Hepatocyte (in vitro differentiated cells): ENCODE measurements at regions not wholly inside any gene's neighbourhood (a gene's known extent, or its start where the extent isn't known, plus 50 kb on each side); places are given as distances from the start of the nearest gene placed in this dataset.

Experiments used
- DNase-seq: peaks from one replicate; pipeline ENCODE4 v3.0.0-alpha.2; 2016; ENCODE audit warnings: low spot score
- H2AFZ ChIP-seq: fragments of 200-600 bp; sonication (generic); 2 replicates; pipeline ENCODE4 v1.6.0; 2016; ENCODE audit warnings: antibody characterized with exemption, mild to moderate bottlenecking
- H3K27ac ChIP-seq: fragments of 200-600 bp; sonication (generic); 2 replicates; pipeline ENCODE4 v1.5.1; 2016; ENCODE audit warnings: mild to moderate bottlenecking
- H3K27me3 ChIP-seq: fragments of 200-600 bp; sonication (generic); 2 replicates; pipeline ENCODE4 v1.6.1; 2016
- H3K36me3 ChIP-seq: fragments of 200-600 bp; sonication (generic); replicated peaks from 2 replicates; pipeline ENCODE4 v1.5.1; 2016; ENCODE audit warnings: low read depth; ENCODE audit not compliant: insufficient read depth
- H3K4me1 ChIP-seq: fragments of 200-600 bp; sonication (generic); 2 replicates; pipeline ENCODE4 v1.5.1; 2016; ENCODE audit warnings: mild to moderate bottlenecking, moderate library complexity; ENCODE audit not compliant: insufficient read depth
- H3K4me2 ChIP-seq: fragments of 200-600 bp; sonication (generic); 2 replicates; pipeline ENCODE4 v1.6.0; 2016
- H3K4me3 ChIP-seq: fragments of 200-600 bp; sonication (generic); 2 replicates; pipeline ENCODE4 v1.5.1; 2016; ENCODE audit warnings: mild to moderate bottlenecking
- H3K79me2 ChIP-seq: fragments of 200-600 bp; sonication (generic); 2 replicates; pipeline ENCODE4 v1.6.0; 2017; ENCODE audit warnings: mild to moderate bottlenecking
- H3K9me2 ChIP-seq: fragments of 200-600 bp; sonication (generic); replicated peaks from 2 replicates; pipeline ENCODE4 v1.6.0; 2017; ENCODE audit warnings: mild to moderate bottlenecking; ENCODE audit not compliant: insufficient read depth
- H3K9me3 ChIP-seq: fragments of 200-600 bp; sonication (generic); 2 replicates; pipeline ENCODE4 v1.5.1; 2016; ENCODE audit warnings: low read depth, mild to moderate bottlenecking
- H4K20me1 ChIP-seq: fragments of 200-600 bp; sonication (generic); 2 replicates; pipeline ENCODE4 v1.6.0; 2016; ENCODE audit warnings: mild to moderate bottlenecking; ENCODE audit not compliant: insufficient read depth, poor library complexity, severe bottlenecking
- EZH2 ChIP-seq: fragments of 200-600 bp; sonication (generic); IDR thresholded peaks from 2 replicates; pipeline ENCODE4 v1.6.1; 2016; ENCODE audit warnings: antibody characterized with exemption, mild to moderate bottlenecking, borderline replicate concordance
- EZH2phosphoT487 ChIP-seq: fragments of 200-600 bp; sonication (generic); IDR thresholded peaks from one replicate; pipeline ENCODE4 v1.6.1; 2018; ENCODE audit warnings: antibody characterized with exemption, mild to moderate bottlenecking, low read depth, moderate library complexity; ENCODE audit not compliant: unreplicated experiment, severe bottlenecking
- WGBS: methylation state at CpG from one replicate; pipeline ENCODE4 v1.1.6; 2016; ENCODE audit warnings: low lambda C conversion rate; ENCODE audit errors: missing lambda C conversion rate; 5-methylcytosine and 5-hydroxymethylcytosine counted together
- TF ChIP-seq, protein P1 (sequence below): fragments of 200-600 bp; sonication (generic); IDR thresholded peaks from 2 replicates; pipeline ENCODE4 v1.5.1; 2016; ENCODE audit warnings: antibody characterized with exemption, mild to moderate bottlenecking; ENCODE audit not compliant: poor library complexity

DNA sequence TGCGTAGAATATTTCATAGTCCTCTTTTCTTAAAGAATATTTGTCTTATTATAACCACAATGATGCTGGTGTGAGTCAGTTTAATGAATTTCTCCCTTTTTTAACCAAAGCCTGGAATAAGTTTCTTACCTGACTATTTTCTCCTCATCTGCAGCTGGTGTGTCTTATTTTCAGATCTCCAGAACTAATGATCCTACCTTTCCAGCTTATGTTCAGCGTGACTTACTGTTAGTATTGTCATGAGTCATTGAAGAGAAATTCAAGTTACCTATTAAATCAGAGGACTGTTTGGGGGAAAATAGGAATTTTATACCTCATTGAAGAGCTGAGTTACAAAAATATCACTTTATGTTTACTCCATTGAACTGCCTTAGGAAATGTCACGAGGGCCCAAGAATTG, 482.1 kb downstream of the RWDD3 start:
- Histone ChIP-seq H3K79me2 (no peaks in the 10 kb centered on the region), H3K27ac (no peak overlapping the region), H2AFZ (no peak overlapping the region), H3K9me3 (no peaks in the 10 kb centered on the region), H3K4me2 (no peak overlapping the region), H3K27me3 (no peaks in the 10 kb centered on the region), H3K9me2 (no peaks in the 10 kb centered on the region), H3K4me1 (no peaks in the 10 kb centered on the region), H3K36me3 (no peaks in the 10 kb centered on the region), H3K4me3 (no peak overlapping the region), H4K20me1 (no peaks in the 10 kb centered on the region)
- WGBS, result 89% methylated on average over 3 of the region's 3 CpGs
- TF ChIP-seq, protein P1, sequence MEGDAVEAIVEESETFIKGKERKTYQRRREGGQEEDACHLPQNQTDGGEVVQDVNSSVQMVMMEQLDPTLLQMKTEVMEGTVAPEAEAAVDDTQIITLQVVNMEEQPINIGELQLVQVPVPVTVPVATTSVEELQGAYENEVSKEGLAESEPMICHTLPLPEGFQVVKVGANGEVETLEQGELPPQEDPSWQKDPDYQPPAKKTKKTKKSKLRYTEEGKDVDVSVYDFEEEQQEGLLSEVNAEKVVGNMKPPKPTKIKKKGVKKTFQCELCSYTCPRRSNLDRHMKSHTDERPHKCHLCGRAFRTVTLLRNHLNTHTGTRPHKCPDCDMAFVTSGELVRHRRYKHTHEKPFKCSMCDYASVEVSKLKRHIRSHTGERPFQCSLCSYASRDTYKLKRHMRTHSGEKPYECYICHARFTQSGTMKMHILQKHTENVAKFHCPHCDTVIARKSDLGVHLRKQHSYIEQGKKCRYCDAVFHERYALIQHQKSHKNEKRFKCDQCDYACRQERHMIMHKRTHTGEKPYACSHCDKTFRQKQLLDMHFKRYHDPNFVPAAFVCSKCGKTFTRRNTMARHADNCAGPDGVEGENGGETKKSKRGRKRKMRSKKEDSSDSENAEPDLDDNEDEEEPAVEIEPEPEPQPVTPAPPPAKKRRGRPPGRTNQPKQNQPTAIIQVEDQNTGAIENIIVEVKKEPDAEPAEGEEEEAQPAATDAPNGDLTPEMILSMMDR, result no peak
- TF ChIP-seq EZH2phosphoT487 (no peak), EZH2 (no peak)
- no peak for DNase-seq

DNA sequence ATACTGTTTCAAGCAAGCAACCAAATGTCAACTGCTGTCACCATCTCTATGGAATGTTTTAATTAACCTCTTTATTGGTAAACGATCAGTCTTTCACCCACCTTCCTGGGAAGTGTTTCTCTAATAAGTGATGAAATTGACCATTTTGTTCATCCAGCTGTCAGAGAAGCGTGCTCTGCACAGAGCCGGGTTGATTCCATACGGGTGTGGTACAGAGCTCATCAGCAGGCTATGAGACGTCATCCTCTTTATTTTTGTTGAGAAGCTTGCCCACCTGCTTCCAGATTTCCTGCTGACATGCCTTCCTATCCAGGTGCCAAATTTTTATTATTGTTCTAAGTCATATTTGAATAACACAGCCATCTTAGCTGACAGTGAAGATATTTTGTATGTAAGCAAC, 482.5 kb downstream of the RWDD3 start:
- Histone ChIP-seq H3K36me3 (no peaks in the 10 kb centered on the region), H3K9me3 (no peaks in the 10 kb centered on the region), H4K20me1 (no peaks in the 10 kb centered on the region), H3K4me3 (no peak overlapping the region), H3K27me3 (no peaks in the 10 kb centered on the region), H3K4me1 (no peaks in the 10 kb centered on the region), H3K4me2 (no peak overlapping the region), H3K27ac (no peak overlapping the region), H3K9me2 (no peaks in the 10 kb centered on the region), H3K79me2 (no peaks in the 10 kb centered on the region), H2AFZ (no peak overlapping the region)
- DNase-seq, result no peak
- WGBS, result 91% methylated on average over 5 of the region's 5 CpGs
- no peak for TF ChIP-seq EZH2phosphoT487
- TF ChIP-seq EZH2, result no peak
- TF ChIP-seq, protein P1, result no peak

GRCh38 chr1:95723346-95723745, 489.3 kb downstream of the RWDD3 start:
- H3K4me2 ChIP-seq, result no peak overlapping the region
- H3K9me3 ChIP-seq, result no peaks in the 10 kb centered on the region
- no peak overlapping the region for H2AFZ ChIP-seq
- H3K9me2 ChIP-seq, result no peaks in the 10 kb centered on the region
- WGBS, result 86% methylated on average over 1 of the region's 1 CpG
- H3K36me3 ChIP-seq, result no peaks in the 10 kb centered on the region
- no peaks in the 10 kb centered on the region for H3K27me3 ChIP-seq
- TF ChIP-seq, protein P1, result no peak
- TF ChIP-seq EZH2phosphoT487 (no peak), EZH2 (no peak)
- no peaks in the 10 kb centered on the region for H3K79me2 ChIP-seq
- no peaks in the 10 kb centered on the region for H4K20me1 ChIP-seq
- no peaks in the 10 kb centered on the region for H3K4me1 ChIP-seq
- DNase-seq, result no peak
- no peak overlapping the region for H3K4me3 ChIP-seq
- H3K27ac ChIP-seq, result no peak overlapping the region

DNA sequence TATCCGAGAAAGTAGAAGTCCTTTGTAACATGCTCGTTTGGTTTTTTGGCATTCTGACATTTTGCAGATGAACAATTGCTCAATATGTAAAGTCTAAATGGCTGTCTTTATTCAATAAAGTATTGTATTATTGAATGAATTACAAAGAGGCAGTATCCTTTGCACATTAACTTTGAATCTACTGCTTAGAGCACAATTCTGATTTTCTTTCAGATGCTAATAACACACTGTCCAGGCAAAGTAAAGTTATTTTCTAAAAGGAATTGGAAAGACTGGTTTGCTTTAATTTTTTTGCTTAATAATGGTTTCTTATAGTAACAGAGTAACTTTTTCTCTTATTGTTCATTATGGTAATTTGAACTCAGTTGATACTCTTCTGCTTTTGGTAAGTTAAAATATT, 494.8 kb downstream of the RWDD3 start:
- Histone ChIP-seq H3K27me3 (no peaks in the 10 kb centered on the region), H3K9me3 (no peaks in the 10 kb centered on the region), H3K27ac (no peak overlapping the region), H3K4me2 (no peak overlapping the region), H3K4me1 (no peaks in the 10 kb centered on the region), H3K4me3 (no peak overlapping the region), H3K9me2 (no peaks in the 10 kb centered on the region), H4K20me1 (no peaks in the 10 kb centered on the region), H3K79me2 (no peaks in the 10 kb centered on the region), H3K36me3 (no peaks in the 10 kb centered on the region), H2AFZ (no peak overlapping the region)
- DNase-seq, result no peak
- 94% methylated on average over 2 of the region's 2 CpGs for WGBS
- TF ChIP-seq, protein P1, result no peak
- TF ChIP-seq EZH2phosphoT487 (no peak), EZH2 (no peak)
